PC-9 (cell line): ENCODE measurements at regions not wholly inside any gene's neighbourhood (a gene's known extent, or its start where the extent isn't known, plus 50 kb on each side); places are given as distances from the start of the nearest gene placed in this dataset.

Experiments
- EZH2 ChIP-seq: fragments of 200-600 bp; sonication (generic); IDR thresholded peaks from 2 replicates; pipeline ENCODE4 v1.8.0; 2017; ENCODE audit warnings: antibody characterized with exemption, low read depth
- TF ChIP-seq, protein P1 (sequence below): fragments of 200-600 bp; sonication (generic); conservative IDR thresholded peaks from 2 replicates; pipeline ENCODE4 v1.6.1; 2017; ENCODE audit warnings: mixed run types, antibody characterized with exemption, mild to moderate bottlenecking, moderate library complexity

DNA sequence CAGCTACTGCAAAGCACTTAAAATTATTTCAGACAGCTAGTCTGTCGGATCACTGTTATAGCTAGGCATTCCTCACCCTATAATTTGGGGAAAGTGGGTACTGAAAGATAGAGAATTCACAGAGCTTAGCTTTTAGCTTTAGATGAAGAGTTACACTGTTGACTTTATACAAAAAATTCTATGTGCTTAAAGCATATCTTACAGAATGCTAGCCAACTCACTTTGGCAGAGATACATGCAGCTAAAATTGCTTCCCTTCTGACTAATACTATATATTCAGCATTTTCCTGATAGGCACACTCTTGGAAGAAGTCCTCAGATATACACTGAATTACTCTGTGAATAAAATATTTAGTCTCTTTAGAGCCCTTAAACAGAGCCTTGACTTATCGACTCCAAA, 353.5 kb upstream of the STEAP1 start:
- TF ChIP-seq, protein P1, sequence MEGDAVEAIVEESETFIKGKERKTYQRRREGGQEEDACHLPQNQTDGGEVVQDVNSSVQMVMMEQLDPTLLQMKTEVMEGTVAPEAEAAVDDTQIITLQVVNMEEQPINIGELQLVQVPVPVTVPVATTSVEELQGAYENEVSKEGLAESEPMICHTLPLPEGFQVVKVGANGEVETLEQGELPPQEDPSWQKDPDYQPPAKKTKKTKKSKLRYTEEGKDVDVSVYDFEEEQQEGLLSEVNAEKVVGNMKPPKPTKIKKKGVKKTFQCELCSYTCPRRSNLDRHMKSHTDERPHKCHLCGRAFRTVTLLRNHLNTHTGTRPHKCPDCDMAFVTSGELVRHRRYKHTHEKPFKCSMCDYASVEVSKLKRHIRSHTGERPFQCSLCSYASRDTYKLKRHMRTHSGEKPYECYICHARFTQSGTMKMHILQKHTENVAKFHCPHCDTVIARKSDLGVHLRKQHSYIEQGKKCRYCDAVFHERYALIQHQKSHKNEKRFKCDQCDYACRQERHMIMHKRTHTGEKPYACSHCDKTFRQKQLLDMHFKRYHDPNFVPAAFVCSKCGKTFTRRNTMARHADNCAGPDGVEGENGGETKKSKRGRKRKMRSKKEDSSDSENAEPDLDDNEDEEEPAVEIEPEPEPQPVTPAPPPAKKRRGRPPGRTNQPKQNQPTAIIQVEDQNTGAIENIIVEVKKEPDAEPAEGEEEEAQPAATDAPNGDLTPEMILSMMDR, result no peak
- no peak for TF ChIP-seq EZH2
